NCI-H2081 (cell line): ENCODE measurements at regions not wholly inside any gene's neighbourhood (a gene's known extent, or its start where the extent isn't known, plus 50 kb on each side); places are given as distances from the start of the nearest gene placed in this dataset.
A peak's percentile ranks its signal among the peaks of the same experiment; 100 is the strongest.

ENCODE experiments used
- DNase-seq, 2 experiments: peaks; one replicate each; lab custom pipeline; 2025; lab: John Stamatoyannopoulos, UW

GRCh38 chr6:102623201-102623600 is 1229.7 kb downstream of the GRIK2 start:
- DNase-seq = no peak

GRCh38 chr6:102619585-102619984 is 1226.1 kb downstream of the GRIK2 start:
- peak; percentile 14 to 21 for DNase-seq

GRCh38 chr6:102582569-102582968 is 1189.1 kb downstream of the GRIK2 start:
- DNase-seq = no peak

GRCh38 chr6:102581378-102582124 is 1188.0 kb downstream of the GRIK2 start:
- no peak for DNase-seq

DNA sequence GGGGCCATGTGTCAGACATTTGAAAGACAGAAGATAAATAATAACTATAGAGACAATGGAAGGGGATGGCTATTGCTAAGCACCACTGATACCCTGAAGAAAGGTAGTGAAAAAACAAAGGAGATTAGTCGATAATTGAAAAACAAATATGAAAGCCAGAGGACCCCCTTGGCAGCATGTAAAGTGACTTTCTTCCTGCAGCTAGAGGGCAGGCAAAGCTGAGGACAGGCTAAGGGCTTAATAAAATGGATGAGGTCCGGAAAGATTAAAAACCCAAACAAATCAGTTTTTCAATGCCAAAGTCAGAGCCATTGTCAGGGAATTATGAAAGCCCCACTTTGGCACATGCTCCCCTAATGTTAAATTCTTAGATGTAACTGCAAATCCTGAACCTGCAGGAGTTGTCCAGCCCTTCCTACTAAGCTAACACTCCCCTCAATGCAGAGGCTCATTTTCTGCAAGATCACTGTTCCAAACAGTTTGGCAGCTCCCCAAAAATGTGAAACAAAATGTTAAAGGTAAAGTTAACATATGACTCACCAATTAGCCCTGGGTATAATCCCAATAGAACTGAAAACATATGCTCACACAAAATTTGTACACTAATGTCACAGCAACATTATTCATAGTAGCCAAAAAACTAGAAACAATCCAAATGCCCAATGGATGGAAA is 1177.9 kb downstream of the GRIK2 start:
- DNase-seq = no peak

GRCh38 chr6:102562713-102563112 is 1169.2 kb downstream of the GRIK2 start:
- DNase-seq = no peak

- no peak for DNase-seq
Measured at GRCh38 chr6:102553214-102553613, 1159.7 kb downstream of the GRIK2 start.

- DNase-seq = no peak
Measured at GRCh38 chr6:102549221-102549874, 1155.8 kb downstream of the GRIK2 start.

GRCh38 chr6:102525336-102525735 is 1131.8 kb downstream of the GRIK2 start:
- no peak for DNase-seq

DNA sequence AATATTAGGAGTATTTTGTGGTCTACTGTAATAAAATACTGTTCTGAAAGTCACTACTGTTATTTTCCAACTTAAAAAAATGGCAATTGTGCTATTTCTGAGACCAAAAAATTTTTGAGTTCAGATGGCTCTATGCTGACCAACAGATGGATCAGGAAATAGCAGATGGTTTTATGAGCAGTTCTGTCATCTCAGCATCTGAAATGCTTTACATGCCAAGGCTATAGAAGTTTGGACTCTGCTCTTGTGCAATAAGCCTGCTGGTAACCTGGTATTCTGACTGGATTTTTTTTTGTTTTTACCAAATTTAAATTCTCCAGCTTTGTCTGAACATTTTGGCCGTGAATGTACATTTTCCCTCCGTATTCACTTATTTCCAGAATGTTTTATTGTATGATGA is 1127.5 kb downstream of the GRIK2 start:
- no peak for DNase-seq

DNA sequence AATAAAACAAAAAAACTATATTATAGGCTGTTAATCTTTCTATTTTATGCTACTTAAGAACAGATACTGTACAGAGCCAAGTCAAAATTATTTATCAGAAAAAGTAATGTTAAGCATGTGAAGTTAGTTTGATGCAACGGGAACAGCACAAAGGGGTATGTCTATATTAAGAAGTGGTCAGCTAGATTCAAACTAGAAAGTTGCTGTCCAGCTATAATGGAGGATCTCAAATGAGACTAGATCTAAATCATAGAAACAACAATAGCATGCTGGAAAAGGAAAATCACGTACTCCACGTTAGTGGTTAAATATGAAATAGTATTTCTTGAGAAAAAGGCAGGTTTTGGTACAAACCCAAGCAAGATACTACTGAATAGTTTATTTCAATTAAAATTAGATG is 1124.0 kb downstream of the GRIK2 start:
- DNase-seq = no peak

DNA sequence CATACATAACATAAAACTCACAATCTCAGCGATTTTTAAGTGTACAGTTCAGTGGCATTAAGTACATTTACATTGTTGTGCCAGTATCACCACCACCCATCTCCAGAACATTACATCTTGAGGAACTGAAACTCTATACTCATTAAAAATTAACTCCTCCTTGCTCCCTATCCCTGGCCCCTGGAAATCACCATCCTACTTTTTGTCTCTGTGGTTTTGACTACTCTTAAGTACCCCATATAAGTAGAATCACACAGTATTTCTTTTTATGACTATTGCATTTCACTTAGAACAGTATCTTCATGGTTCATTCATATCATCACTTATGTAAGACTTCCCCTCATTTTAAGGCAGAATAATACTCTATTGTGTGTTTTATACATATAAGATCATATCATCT is 1108.1 kb downstream of the GRIK2 start:
- no peak for DNase-seq

- no peak for DNase-seq
Measured at GRCh38 chr6:102494808-102495207, 1101.3 kb downstream of the GRIK2 start.

DNA sequence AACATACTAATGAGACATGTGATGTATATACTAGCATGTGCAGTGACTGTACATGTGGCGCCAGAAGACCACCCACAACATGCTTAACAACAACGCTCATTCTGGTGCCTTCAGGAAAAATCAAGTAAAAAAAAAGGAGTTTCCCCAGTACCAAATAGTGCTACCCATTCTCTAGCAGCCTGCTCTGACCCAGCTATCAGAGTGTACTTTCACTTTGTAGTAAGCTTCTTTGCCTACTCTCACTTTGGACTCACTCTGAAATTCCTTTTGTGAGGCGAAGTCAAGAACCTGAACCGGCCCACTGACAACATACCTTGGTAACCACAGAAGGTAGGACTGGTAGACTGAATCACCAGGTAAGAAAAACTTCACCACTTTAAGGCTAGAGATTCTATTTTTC is 1100.0 kb downstream of the GRIK2 start:
- DNase-seq = no peak

- no peak for DNase-seq
Measured at GRCh38 chr6:102488729-102489128, 1095.2 kb downstream of the GRIK2 start.

DNA sequence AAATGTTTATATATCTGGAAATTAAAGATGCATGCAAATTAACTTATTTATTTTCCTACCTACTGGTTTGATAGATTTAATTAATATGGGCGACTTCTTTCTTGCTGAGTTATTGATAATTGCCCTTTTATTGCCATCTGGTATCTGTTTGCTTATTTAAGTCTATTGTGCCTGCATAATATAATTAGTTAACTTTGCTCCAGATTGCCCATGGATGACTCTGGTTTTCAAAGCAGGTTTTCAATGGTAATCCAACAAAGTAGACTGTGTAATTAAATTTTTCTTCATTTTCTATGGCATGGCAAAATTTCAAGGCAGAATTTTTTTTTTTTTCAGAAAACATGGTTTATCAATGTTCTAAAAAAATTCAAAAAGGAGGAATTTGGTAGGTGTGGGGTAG is 1092.0 kb downstream of the GRIK2 start:
- DNase-seq = no peak

GRCh38 chr6:102474041-102474807 is 1080.7 kb downstream of the GRIK2 start:
- no peak for DNase-seq

- no peak for DNase-seq
Measured at GRCh38 chr6:102458990-102459389, 1065.5 kb downstream of the GRIK2 start.

- DNase-seq = no peak
Measured at GRCh38 chr6:102438171-102438570, 1044.7 kb downstream of the GRIK2 start.

- DNase-seq = no peak
Measured at GRCh38 chr6:102417368-102417998, 1024.0 kb downstream of the GRIK2 start.

GRCh38 chr6:102415891-102416290 is 1022.4 kb downstream of the GRIK2 start:
- DNase-seq = no peak

- no peak for DNase-seq
Measured at GRCh38 chr6:102411796-102412195, 1018.3 kb downstream of the GRIK2 start.
